ENCODE measurements at regions not wholly inside any gene's neighbourhood (a gene's known extent, or its start where the extent isn't known, plus 50 kb on each side); places are given as distances from the start of the nearest gene placed in this dataset.

GRCh38 chr17:36864827-36865430 lies 72.3 kb upstream of the LHX1 start:
- no peak for DNase-seq (ENCODE audit: low read depth)

- DNase-seq (ENCODE audit: low read depth) = no peak
These were observed 69.4 kb upstream of the LHX1 start for GRCh38 chr17:36867716-36868341.

GRCh38 chr17:36868777-36869176 lies 68.5 kb upstream of the LHX1 start:
- DNase-seq (ENCODE audit: low read depth) = no peak

GRCh38 chr17:36869441-36869840 lies 67.8 kb upstream of the LHX1 start:
- DNase-seq (ENCODE audit: low read depth) = no peak

- no peak for DNase-seq (ENCODE audit: low read depth)
These were observed 67.2 kb upstream of the LHX1 start for GRCh38 chr17:36869856-36870719.

- no peak for DNase-seq (ENCODE audit: low read depth)
These were observed 66.6 kb upstream of the LHX1 start for GRCh38 chr17:36870720-36870999.

- DNase-seq (ENCODE audit: low read depth) = no peak
These were observed 61.5 kb upstream of the LHX1 start for GRCh38 chr17:36875698-36876293.

GRCh38 chr17:36876966-36877365 lies 60.3 kb upstream of the LHX1 start:
- no peak for DNase-seq (ENCODE audit: low read depth)

- no peak for DNase-seq (ENCODE audit: low read depth)
These were observed 59.5 kb upstream of the LHX1 start for GRCh38 chr17:36877771-36878170.

- no peak for DNase-seq (ENCODE audit: low read depth)
These were observed 59.1 kb upstream of the LHX1 start for GRCh38 chr17:36878216-36878615.

- DNase-seq (ENCODE audit: low read depth) = no peak
These were observed 58.2 kb upstream of the LHX1 start for GRCh38 chr17:36879027-36879426.

- no peak for DNase-seq (ENCODE audit: low read depth)
These were observed 57.6 kb upstream of the LHX1 start for GRCh38 chr17:36879624-36880131.

- DNase-seq (ENCODE audit: low read depth) = no peak
These were observed 56.9 kb upstream of the LHX1 start for GRCh38 chr17:36880268-36880905.

GRCh38 chr17:36881323-36881722 lies 56.0 kb upstream of the LHX1 start:
- no peak for DNase-seq (ENCODE audit: low read depth)

GRCh38 chr17:36884495-36885152 lies 52.7 kb upstream of the LHX1 start:
- DNase-seq (ENCODE audit: low read depth) = no peak

GRCh38 chr17:36885153-36885735 lies 52.0 kb upstream of the LHX1 start:
- no peak for DNase-seq (ENCODE audit: low read depth)

GRCh38 chr17:36885771-36886377 lies 51.4 kb upstream of the LHX1 start:
- no peak for DNase-seq (ENCODE audit: low read depth)
